CD14-positive monocyte (primary cell): ENCODE measurements at regions not wholly inside any gene's neighbourhood (a gene's known extent, or its start where the extent isn't known, plus 50 kb on each side); places are given as distances from the start of the nearest gene placed in this dataset.

Source experiments
- DNase-seq, 3 donors: peaks; one replicate each; pipeline ENCODE4 v3.0.0-alpha.2; 2011 to 2022
- H2AFZ ChIP-seq: 2 replicates; pipeline ENCODE4 v1.6.0; 2012; ENCODE audit warnings: mild to moderate bottlenecking, low read depth, low read length, inconsistent platforms; ENCODE audit not compliant: insufficient read depth, poor library complexity, severe bottlenecking
- H3K27ac ChIP-seq, 2 donors: 1 replicate in 1 of 2; 2 replicates in 1 of 2; pipeline ENCODE4 v1.5.1; 2012 to 2013; ENCODE audit warnings: low read length in 2 of 2, control low read depth in 1 of 2, inconsistent platforms in 1 of 2, low read depth in 1 of 2, mild to moderate bottlenecking in 1 of 2
- H3K27me3 ChIP-seq, 2 donors: one replicate each; pipeline versions ENCODE4 v1.6.0 to v1.6.1; 2011 to 2013; ENCODE audit warnings: low read length in 2 of 2; ENCODE audit not compliant: control insufficient read depth in 2 of 2, insufficient read depth in 2 of 2
- H3K36me3 ChIP-seq, 2 donors: replicated peaks in 1 of 2; 1 replicate in 1 of 2; 2 replicates in 1 of 2; pipeline versions ENCODE4 v1.5.1 to v1.6.1; 2012 to 2013; ENCODE audit warnings: low read length in 2 of 2, control low read depth in 1 of 2, inconsistent platforms in 1 of 2, mild to moderate bottlenecking in 1 of 2; ENCODE audit not compliant: insufficient read depth in 2 of 2, control insufficient read depth in 1 of 2
- H3K4me1 ChIP-seq, 2 donors: 1 replicate in 1 of 2; 2 replicates in 1 of 2; pipeline versions ENCODE4 v1.5.1 to v1.6.1; 2012 to 2013; ENCODE audit warnings: low read length in 2 of 2, control low read depth in 1 of 2, inconsistent platforms in 1 of 2, mild to moderate bottlenecking in 1 of 2, moderate library complexity in 1 of 2; ENCODE audit not compliant: insufficient read depth in 2 of 2, control insufficient read depth in 1 of 2
- H3K4me2 ChIP-seq: replicated peaks from 2 replicates; pipeline ENCODE3; 2012; ENCODE audit warnings: low read length, moderate library complexity, mild to moderate bottlenecking; ENCODE audit not compliant: poor library complexity, severe bottlenecking; ENCODE audit errors: extremely low read depth
- H3K4me3 ChIP-seq, 3 experiments: fragments of 200-600 bp in 1 of 3; sonication (generic) in 1 of 3; replicated peaks in 1 of 3; 1 replicate in 2 of 3; 2 replicates in 1 of 3; pipeline ENCODE4 v1.5.1; 2011 to 2013; ENCODE audit warnings: low read length in 3 of 3, mild to moderate bottlenecking in 3 of 3, control low read depth in 2 of 3, low read depth in 2 of 3, inconsistent platforms in 1 of 3, moderate library complexity in 1 of 3
- H3K79me2 ChIP-seq: 2 replicates; pipeline ENCODE4 v1.6.0; 2012; ENCODE audit warnings: mild to moderate bottlenecking, control low read depth, inconsistent platforms, low read length, moderate library complexity; ENCODE audit not compliant: insufficient read depth
- H3K9ac ChIP-seq: 2 replicates; pipeline ENCODE4 v1.6.0; 2017; ENCODE audit warnings: low read length, mild to moderate bottlenecking; ENCODE audit not compliant: insufficient read depth, poor library complexity, severe bottlenecking
- H3K9me3 ChIP-seq, 2 donors: replicated peaks in 1 of 2; 1 replicate in 1 of 2; 2 replicates in 1 of 2; pipeline versions ENCODE4 v1.5.1 to v1.6.1; 2012 to 2013; ENCODE audit warnings: low read length in 2 of 2, control low read depth in 1 of 2; ENCODE audit not compliant: control insufficient read depth in 1 of 2, insufficient read depth in 1 of 2
- H4K20me1 ChIP-seq: 2 replicates; pipeline ENCODE4 v1.6.0; 2012; ENCODE audit warnings: mild to moderate bottlenecking, low read length, control low read depth, moderate library complexity; ENCODE audit not compliant: insufficient read depth
- H3K27ac Mint-ChIP-seq, 7 donors: one replicate each; pipeline ENCODE4 v1.8.0; 2020; ENCODE audit warnings: mild to moderate bottlenecking in 7 of 7, mixed read lengths in 7 of 7, moderate library complexity in 6 of 7, inconsistent platforms in 2 of 7
- H3K27me3 Mint-ChIP-seq, 3 donors: one replicate each; pipeline ENCODE4 v1.8.0; 2021 to 2022; ENCODE audit warnings: low read depth in 3 of 3, mild to moderate bottlenecking in 3 of 3, mixed read lengths in 3 of 3, moderate library complexity in 3 of 3, inconsistent platforms in 1 of 3
- H3K36me3 Mint-ChIP-seq, 2 donors: one replicate each; pipeline ENCODE4 v1.8.0; 2020; ENCODE audit warnings: mixed read lengths in 2 of 2, inconsistent platforms in 1 of 2, mild to moderate bottlenecking in 1 of 2
- H3K4me1 Mint-ChIP-seq: one replicate; pipeline ENCODE4 v1.8.0; 2020; ENCODE audit warnings: mild to moderate bottlenecking, mixed read lengths
- H3K4me3 Mint-ChIP-seq, 2 donors: one replicate each; pipeline ENCODE4 v1.8.0; 2020; ENCODE audit warnings: mild to moderate bottlenecking in 2 of 2, mixed read lengths in 2 of 2, moderate library complexity in 1 of 2
- H3K9me3 Mint-ChIP-seq, 7 donors: one replicate each; pipeline ENCODE4 v1.8.0; 2020 to 2022; ENCODE audit warnings: mixed read lengths in 7 of 7, mild to moderate bottlenecking in 6 of 7, moderate library complexity in 6 of 7, inconsistent platforms in 2 of 7
- WGBS: methylation state at CpG from one replicate; pipeline ENCODE4 v1.1.5; 2013; ENCODE audit warnings: missing lambda C conversion rate; ENCODE audit not compliant: insufficient coverage; 5-methylcytosine and 5-hydroxymethylcytosine counted together
- intact Hi-C, 2 donors: fragments of 100-400 bp; cut with micrococcal nuclease; formaldehyde crosslinking; loops; one replicate each; pipeline versions ENCODE4 v1.15.0 to v1.15.1; 2023
- TF ChIP-seq, protein P1 (sequence below): fragments of 200-600 bp; IDR thresholded peaks from one replicate; pipeline ENCODE4 v1.8.0; 2022; ENCODE audit warnings: antibody characterized with exemption, mild to moderate bottlenecking

DNA sequence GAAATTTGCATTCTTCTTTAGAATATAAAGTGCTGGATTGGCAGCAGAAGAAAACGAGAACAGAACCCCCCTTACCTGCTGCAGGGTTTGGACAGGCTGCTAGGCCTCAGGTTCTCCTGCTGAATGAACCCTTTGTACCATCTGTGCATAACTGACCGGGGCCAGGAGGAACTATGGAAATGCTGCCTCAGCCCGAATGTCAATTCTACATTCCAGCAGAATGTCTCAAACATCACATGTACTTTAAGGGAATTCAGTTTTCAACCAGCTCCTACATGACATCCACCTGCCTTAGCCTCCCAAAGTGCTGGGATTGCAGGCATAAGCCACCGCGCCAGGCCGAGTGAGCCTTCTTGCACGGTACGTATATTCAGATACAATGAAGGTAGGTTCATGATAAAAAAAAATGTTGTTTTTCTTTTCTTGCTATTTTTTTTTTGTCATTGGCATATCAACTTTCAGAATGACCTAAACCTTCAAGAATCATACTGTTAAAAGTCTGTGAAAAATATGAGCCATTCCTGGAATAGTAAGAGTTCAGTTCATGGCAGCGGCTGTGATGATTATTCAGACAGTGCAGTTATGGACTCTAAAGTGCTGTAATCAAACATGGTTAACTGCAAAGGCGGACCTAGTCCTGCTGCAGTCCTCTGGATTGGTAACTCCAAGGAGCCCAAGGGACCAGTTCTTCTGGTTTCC is 84.4 kb upstream of the TNS3 start:
- Mint-ChIP-seq H3K27ac (no peak overlapping the region), H3K27me3 (peaks cover 0 to 3% (median 0%) of the 10 kb centered on the region in 3 donors), H3K4me1 (peaks cover 28% of the 10 kb centered on the region), H3K36me3 (no peaks in the 10 kb centered on the region), H3K9me3 (no peaks in the 10 kb centered on the region), H3K4me3 (no peak overlapping the region)
- Histone ChIP-seq H3K27ac (no peak overlapping the region), H3K79me2 (no peaks in the 10 kb centered on the region), H3K4me1 (peaks cover 26 to 28% of the 10 kb centered on the region in 2 donors), H4K20me1 (no peaks in the 10 kb centered on the region), H3K4me3 (no peak overlapping the region), H3K4me2 (no peak overlapping the region), H3K9ac (no peak overlapping the region), H3K36me3 (no peaks in the 10 kb centered on the region), H3K27me3 (no peaks in the 10 kb centered on the region), H3K9me3 (no peaks in the 10 kb centered on the region), H2AFZ (no peak overlapping the region)
- intact Hi-C loops: loop anchor here (5.0 to 10.0 kb wide), 2 partner anchors 94 to 192 kb away; no protein-coding TSS in a partner anchor
- 100% methylated on average over 4 of the region's 10 CpGs for WGBS
- TF ChIP-seq, protein P1, sequence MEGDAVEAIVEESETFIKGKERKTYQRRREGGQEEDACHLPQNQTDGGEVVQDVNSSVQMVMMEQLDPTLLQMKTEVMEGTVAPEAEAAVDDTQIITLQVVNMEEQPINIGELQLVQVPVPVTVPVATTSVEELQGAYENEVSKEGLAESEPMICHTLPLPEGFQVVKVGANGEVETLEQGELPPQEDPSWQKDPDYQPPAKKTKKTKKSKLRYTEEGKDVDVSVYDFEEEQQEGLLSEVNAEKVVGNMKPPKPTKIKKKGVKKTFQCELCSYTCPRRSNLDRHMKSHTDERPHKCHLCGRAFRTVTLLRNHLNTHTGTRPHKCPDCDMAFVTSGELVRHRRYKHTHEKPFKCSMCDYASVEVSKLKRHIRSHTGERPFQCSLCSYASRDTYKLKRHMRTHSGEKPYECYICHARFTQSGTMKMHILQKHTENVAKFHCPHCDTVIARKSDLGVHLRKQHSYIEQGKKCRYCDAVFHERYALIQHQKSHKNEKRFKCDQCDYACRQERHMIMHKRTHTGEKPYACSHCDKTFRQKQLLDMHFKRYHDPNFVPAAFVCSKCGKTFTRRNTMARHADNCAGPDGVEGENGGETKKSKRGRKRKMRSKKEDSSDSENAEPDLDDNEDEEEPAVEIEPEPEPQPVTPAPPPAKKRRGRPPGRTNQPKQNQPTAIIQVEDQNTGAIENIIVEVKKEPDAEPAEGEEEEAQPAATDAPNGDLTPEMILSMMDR: no peak
- no peak for DNase-seq

DNA sequence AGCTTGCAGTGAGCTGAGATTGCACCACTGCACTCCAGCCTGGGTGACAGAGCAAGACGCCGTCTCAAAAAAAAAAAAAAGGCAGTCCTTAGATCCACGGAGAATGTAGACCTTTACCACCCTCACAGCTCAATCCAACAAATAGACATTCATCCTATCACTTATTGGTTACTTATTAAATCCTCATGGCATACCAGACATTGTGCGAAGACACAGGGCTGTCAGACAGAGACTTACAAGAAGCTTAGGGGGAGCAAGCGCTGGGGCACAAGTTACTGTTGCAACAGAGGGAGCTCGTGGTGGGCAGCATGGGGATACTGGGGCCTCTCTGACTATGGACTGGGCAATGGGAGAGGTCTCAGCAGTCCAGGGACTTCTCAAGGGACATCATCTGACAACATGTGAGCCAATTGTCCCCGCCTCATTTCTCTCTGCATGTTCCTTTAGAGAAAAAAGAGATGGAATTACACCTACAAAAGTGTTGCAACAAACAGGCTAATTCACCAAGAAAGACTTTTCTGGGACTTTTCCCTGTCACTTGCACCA is 82.8 kb upstream of the TNS3 start:
- Histone ChIP-seq H3K79me2 (no peaks in the 10 kb centered on the region), H3K4me3 (no peak overlapping the region), H3K27me3 (no peaks in the 10 kb centered on the region), H4K20me1 (no peaks in the 10 kb centered on the region), H3K9ac (no peak overlapping the region), H2AFZ (no peak overlapping the region), H3K27ac (no peak overlapping the region), H3K9me3 (no peaks in the 10 kb centered on the region), H3K4me2 (no peak overlapping the region), H3K36me3 (no peaks in the 10 kb centered on the region), H3K4me1 (peaks cover 10 to 12% of the 10 kb centered on the region in 2 donors)
- DNase-seq: no peak
- Mint-ChIP-seq H3K4me1 (peaks cover 12% of the 10 kb centered on the region), H3K36me3 (no peaks in the 10 kb centered on the region), H3K4me3 (no peak overlapping the region), H3K9me3 (no peaks in the 10 kb centered on the region), H3K27me3 (peaks cover 0 to 3% (median 0%) of the 10 kb centered on the region in 3 donors), H3K27ac (peak overlapping the region in 1 of 7 donors; percentile 50)
- 71% methylated on average over 3 of the region's 7 CpGs for WGBS
- intact Hi-C loops: loop anchor here (5.0 to 10.0 kb wide), 2 partner anchors 92 to 190 kb away; no protein-coding TSS in a partner anchor
- TF ChIP-seq, protein P1: no peak
